ENCODE measurements at regions not wholly inside any gene's neighbourhood (a gene's known extent, or its start where the extent isn't known, plus 50 kb on each side); places are given as distances from the start of the nearest gene placed in this dataset.
"Not testable (repeated sequence)": the region's sequence is repeated elsewhere in the genome, so short reads cannot be mapped to it uniquely, and the experiment has no call there.

DNA sequence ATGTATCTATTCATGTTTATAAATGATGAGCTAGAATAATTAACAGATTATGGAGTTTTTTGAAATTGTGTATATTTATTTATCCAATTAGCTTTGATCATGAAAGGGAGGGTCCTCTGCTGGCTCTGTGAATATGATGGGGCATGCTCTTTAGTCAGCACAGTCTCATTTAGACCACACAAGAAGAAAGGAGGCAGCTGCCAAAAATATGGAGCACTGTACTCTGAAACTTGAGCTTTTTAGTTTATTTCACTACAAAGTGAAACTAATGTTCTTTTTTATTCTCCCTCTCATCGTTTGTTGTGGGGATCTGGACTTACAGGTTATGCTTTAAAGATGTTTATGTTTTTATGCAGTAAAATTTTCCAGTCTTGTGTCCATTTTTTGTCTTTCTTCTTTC, 266.9 kb upstream of the GULP1 start:
- TF ChIP-seq, protein P1, sequence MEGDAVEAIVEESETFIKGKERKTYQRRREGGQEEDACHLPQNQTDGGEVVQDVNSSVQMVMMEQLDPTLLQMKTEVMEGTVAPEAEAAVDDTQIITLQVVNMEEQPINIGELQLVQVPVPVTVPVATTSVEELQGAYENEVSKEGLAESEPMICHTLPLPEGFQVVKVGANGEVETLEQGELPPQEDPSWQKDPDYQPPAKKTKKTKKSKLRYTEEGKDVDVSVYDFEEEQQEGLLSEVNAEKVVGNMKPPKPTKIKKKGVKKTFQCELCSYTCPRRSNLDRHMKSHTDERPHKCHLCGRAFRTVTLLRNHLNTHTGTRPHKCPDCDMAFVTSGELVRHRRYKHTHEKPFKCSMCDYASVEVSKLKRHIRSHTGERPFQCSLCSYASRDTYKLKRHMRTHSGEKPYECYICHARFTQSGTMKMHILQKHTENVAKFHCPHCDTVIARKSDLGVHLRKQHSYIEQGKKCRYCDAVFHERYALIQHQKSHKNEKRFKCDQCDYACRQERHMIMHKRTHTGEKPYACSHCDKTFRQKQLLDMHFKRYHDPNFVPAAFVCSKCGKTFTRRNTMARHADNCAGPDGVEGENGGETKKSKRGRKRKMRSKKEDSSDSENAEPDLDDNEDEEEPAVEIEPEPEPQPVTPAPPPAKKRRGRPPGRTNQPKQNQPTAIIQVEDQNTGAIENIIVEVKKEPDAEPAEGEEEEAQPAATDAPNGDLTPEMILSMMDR (conservative IDR thresholded peaks at IDR 0.05): no peak
- Mint-ChIP-seq H3K27me3 (no peaks in the 10 kb centered on the region), H3K4me3 (no peak overlapping the region), H3K9me3 (peaks cover 9% of the 10 kb centered on the region), H3K27ac (no peak overlapping the region), H3K4me1 (ENCODE audit: unreplicated experiment) (no peaks in the 10 kb centered on the region), H3K36me3 (no peaks in the 10 kb centered on the region)
- DNase-seq (ENCODE audit: extremely low spot score, unreplicated experiment): no peak

- TF ChIP-seq, protein P1 (conservative IDR thresholded peaks at IDR 0.05): no peak
- Mint-ChIP-seq H3K4me3 (no peak overlapping the region), H3K9me3 (peaks cover 10% of the 10 kb centered on the region), H3K27ac (no peak overlapping the region), H3K4me1 (ENCODE audit: unreplicated experiment) (peaks cover 7% of the 10 kb centered on the region), H3K36me3 (no peaks in the 10 kb centered on the region), H3K27me3 (peaks cover 3% of the 10 kb centered on the region)
- DNase-seq (ENCODE audit: extremely low spot score, unreplicated experiment): no peak
Measured at GRCh38 chr2:188028739-188029138, 262.9 kb upstream of the GULP1 start.

DNA sequence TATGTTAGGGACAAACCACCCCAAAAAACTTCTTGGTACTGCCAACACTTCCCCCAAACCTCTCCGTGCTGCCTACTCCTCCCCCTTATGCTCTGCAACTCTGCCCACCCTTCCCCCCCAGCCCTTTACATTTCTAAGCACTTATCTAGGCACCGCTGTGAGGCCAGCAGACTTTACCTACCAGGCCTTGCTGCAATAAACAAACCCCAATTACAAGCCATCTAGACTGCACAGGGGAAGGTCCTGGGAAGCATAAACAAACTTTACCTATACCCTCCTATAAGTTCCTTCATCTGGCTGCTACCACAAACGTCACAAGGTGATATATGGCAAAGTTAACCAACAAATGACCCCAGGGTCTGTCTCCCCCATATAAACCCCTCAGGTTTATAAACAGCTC, 259.4 kb upstream of the GULP1 start:
- TF ChIP-seq, protein P1 (conservative IDR thresholded peaks at IDR 0.05): no peak
- no peak overlapping the region for H3K27ac Mint-ChIP-seq
- H3K4me3 Mint-ChIP-seq: no peak overlapping the region
- H3K4me1 Mint-ChIP-seq (ENCODE audit: unreplicated experiment): peaks cover 7% of the 10 kb centered on the region
- no peaks in the 10 kb centered on the region for H3K36me3 Mint-ChIP-seq
- H3K27me3 Mint-ChIP-seq: peaks cover 3% of the 10 kb centered on the region
- peaks cover 8% of the 10 kb centered on the region for H3K9me3 Mint-ChIP-seq
- no peak for DNase-seq (ENCODE audit: extremely low spot score, unreplicated experiment)

DNA sequence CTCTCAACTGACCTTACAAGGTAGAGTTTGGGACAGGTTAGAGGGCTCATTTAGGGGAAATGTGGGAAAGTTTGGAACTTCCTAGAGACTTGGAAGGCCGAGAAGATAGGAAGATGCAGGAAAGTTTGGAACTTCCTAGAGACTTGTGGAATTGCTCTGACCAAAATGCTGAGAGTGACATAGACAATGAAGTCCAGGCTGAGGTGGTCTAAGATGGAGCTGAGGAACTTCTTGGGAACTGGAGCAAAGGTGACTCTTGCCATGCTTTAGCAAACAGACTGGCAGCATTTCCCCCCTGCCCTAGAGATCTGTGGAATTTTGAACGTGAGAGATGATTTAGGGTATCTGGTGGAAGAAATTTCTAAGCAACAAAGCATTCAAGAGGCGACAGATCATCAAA, 258.9 kb upstream of the GULP1 start:
- DNase-seq (ENCODE audit: extremely low spot score, unreplicated experiment): no peak

DNA sequence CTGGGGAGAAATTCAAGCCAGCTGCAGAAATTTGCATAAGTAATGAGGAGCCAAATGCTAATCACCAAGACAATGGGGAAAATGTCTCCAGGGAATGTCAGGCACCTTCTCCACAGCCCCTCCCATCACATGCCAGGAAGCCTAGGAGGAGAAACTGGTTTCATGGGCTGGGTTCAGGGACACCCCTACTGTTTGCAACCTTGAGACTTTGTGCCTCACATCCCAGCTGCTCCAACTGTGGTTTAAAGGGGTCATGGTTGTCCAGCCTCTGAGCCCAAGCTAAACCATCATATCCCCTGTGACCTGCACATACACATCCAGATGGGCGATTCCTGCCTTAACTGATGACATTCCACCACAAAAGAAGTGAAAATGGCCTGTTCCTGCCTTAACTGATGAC, 258.4 kb upstream of the GULP1 start:
- not testable (repeated sequence) for H3K27ac Mint-ChIP-seq; H3K4me3 Mint-ChIP-seq; H3K4me1 Mint-ChIP-seq (ENCODE audit: unreplicated experiment); H3K27me3 Mint-ChIP-seq; H3K36me3 Mint-ChIP-seq; H3K9me3 Mint-ChIP-seq; DNase-seq (ENCODE audit: extremely low spot score, unreplicated experiment)

More for the DNA sequence above, 258.9 kb upstream of the GULP1 start:
- peaks cover 8% of the 10 kb centered on the region for H3K9me3 Mint-ChIP-seq
- H3K4me3 Mint-ChIP-seq: no peak overlapping the region
- H3K4me1 Mint-ChIP-seq (ENCODE audit: unreplicated experiment): peaks cover 7% of the 10 kb centered on the region
- no peaks in the 10 kb centered on the region for H3K36me3 Mint-ChIP-seq
- H3K27ac Mint-ChIP-seq: no peak overlapping the region
- TF ChIP-seq, protein P1 (conservative IDR thresholded peaks at IDR 0.05): no peak
- peaks cover 3% of the 10 kb centered on the region for H3K27me3 Mint-ChIP-seq

- H3K9me3 Mint-ChIP-seq; H3K4me3 Mint-ChIP-seq; H3K27ac Mint-ChIP-seq; H3K4me1 Mint-ChIP-seq (ENCODE audit: unreplicated experiment); DNase-seq (ENCODE audit: extremely low spot score, unreplicated experiment); H3K27me3 Mint-ChIP-seq; H3K36me3 Mint-ChIP-seq: not testable (repeated sequence)
Measured at GRCh38 chr2:188034102-188034501, 257.6 kb upstream of the GULP1 start.

DNA sequence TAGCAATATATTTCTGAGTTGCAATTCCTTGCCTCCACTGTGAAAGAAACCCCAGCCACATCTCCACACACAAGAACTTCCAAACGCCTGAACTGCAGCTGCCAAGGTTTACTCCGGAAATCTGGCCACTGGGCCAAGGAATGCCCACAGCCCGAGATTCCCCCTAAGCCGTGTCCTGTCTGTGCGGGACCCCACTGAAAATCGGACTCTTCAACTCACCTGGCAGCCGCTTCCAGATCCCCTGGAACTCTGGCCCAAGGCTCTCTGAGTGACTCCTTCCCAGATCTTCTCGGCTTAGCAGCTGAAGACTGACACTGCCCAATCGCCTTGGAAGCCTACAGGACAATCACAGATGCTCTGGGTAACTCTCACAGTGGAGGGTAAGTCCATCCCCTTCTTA, 256.3 kb upstream of the GULP1 start:
- H3K27ac Mint-ChIP-seq; H3K36me3 Mint-ChIP-seq; H3K4me3 Mint-ChIP-seq; H3K27me3 Mint-ChIP-seq; H3K4me1 Mint-ChIP-seq (ENCODE audit: unreplicated experiment); H3K9me3 Mint-ChIP-seq; DNase-seq (ENCODE audit: extremely low spot score, unreplicated experiment): not testable (repeated sequence)

DNA sequence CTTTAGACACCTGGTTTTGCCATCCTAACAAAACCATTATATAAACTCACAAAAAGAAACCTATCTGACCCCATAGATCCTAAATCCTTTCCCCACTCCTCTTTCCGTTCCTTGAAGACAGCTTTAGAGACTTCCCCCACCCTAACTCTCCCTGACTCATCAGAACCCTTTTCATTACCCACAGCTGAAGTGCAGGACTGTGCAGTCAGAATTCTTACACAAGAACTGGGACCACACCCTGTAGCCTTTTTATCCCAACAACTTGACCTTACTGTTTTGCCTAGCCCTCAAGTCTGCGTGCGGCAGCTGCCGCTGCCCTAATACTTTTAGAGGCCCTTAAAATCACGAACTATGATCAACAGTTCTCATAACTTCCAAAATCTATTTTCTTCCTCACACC, 254.9 kb upstream of the GULP1 start:
- DNase-seq (ENCODE audit: extremely low spot score, unreplicated experiment); H3K4me3 Mint-ChIP-seq; H3K27me3 Mint-ChIP-seq; H3K4me1 Mint-ChIP-seq (ENCODE audit: unreplicated experiment); H3K27ac Mint-ChIP-seq; H3K36me3 Mint-ChIP-seq; H3K9me3 Mint-ChIP-seq: not testable (repeated sequence)

Measured in type B pancreatic cell (in vitro differentiated cells).